AG04450 (cell line): ENCODE measurements at regions not wholly inside any gene's neighbourhood (a gene's known extent, or its start where the extent isn't known, plus 50 kb on each side); places are given as distances from the start of the nearest gene placed in this dataset.

ENCODE experiments used
- CTCF ChIA-PET: fragments of 300-600, 350-600 bp; formaldehyde crosslinking; extraction: SDS; loops from one replicate; lab custom pipeline; 2022; ENCODE audit warnings: antibody characterized with exemption, inconsistent platforms; lab: Charles Lee
- POLR2A ChIA-PET: fragments of 350-600 bp; formaldehyde crosslinking; extraction: SDS; loops from one replicate; lab custom pipeline; 2021; ENCODE audit warnings: antibody characterized with exemption, inconsistent platforms; lab: Yijun Ruan, JAX
- DNase-seq: peaks from one replicate; pipeline ENCODE4 v3.0.0-alpha.2; 2011; ENCODE audit warnings: low read depth, low spot score
- H3K27ac ChIP-seq: one replicate; pipeline ENCODE4 v1.5.1; 2012; ENCODE audit warnings: low read depth, low read length, control low read depth
- H3K27me3 ChIP-seq: one replicate; pipeline ENCODE4 v1.6.0; 2012; ENCODE audit warnings: low read length; ENCODE audit not compliant: control insufficient read depth, insufficient read depth
- H3K4me3 ChIP-seq: 2 replicates; pipeline ENCODE4 v1.5.1; 2011; ENCODE audit warnings: mild to moderate bottlenecking, low read depth, low read length, control low read depth
- H3K9me3 ChIP-seq: 2 replicates; pipeline ENCODE4 v1.5.1; 2012; ENCODE audit warnings: low read length; ENCODE audit not compliant: control insufficient read depth, insufficient read depth
- CTCF ChIP-seq: IDR thresholded peaks from 2 replicates; pipeline ENCODE4 v1.5.1; 2011; ENCODE audit warnings: low read depth, low read length, control low read depth, inconsistent platforms

- H3K27me3 ChIP-seq, result no peaks in the 10 kb centered on the region
- H3K9me3 ChIP-seq, result peaks cover 7% of the 10 kb centered on the region; the same call in 1 of the 2 replicates
- ChIA-PET CTCF (no interaction called here), POLR2A (no interaction called here)
- DNase-seq, result no peak
- no peak overlapping the region for H3K4me3 ChIP-seq
- no peak overlapping the region for H3K27ac ChIP-seq
- TF ChIP-seq CTCF, result no peak
Observed at GRCh38 chr7:81433206-81433605, 336.6 kb downstream of the HGF start.

- CTCF ChIA-PET, result interaction anchor here (0.7 to 1.1 kb wide), 3 partner anchors 27 to 1002 kb away, joined by 3 to 5 read pairs (median 3); no protein-coding TSS in a partner anchor
- TF ChIP-seq CTCF, result no peak
- Histone ChIP-seq H3K4me3 (no peak overlapping the region), H3K9me3 (no peaks in the 10 kb centered on the region), H3K27me3 (no peaks in the 10 kb centered on the region), H3K27ac (no peak overlapping the region)
- DNase-seq, result no peak
- POLR2A ChIA-PET, result no interaction called here
Observed at GRCh38 chr7:81430761-81431160, 339.1 kb downstream of the HGF start.

- Histone ChIP-seq H3K4me3 (no peak overlapping the region), H3K27ac (no peak overlapping the region), H3K27me3 (no peaks in the 10 kb centered on the region), H3K9me3 (no peaks in the 10 kb centered on the region)
- CTCF ChIA-PET, result interaction anchor here (1.0 to 1.1 kb wide), 2 partner anchors 513 to 1002 kb away, joined by 3 to 5 read pairs; no protein-coding TSS in a partner anchor
- DNase-seq, result no peak
- TF ChIP-seq CTCF, result no peak
- POLR2A ChIA-PET, result no interaction called here
Observed at GRCh38 chr7:81430150-81430549, 339.7 kb downstream of the HGF start.

- Histone ChIP-seq H3K27ac (no peak overlapping the region), H3K27me3 (no peaks in the 10 kb centered on the region), H3K4me3 (no peak overlapping the region), H3K9me3 (no peaks in the 10 kb centered on the region)
- DNase-seq, result no peak
- ChIA-PET CTCF (no interaction called here), POLR2A (no interaction called here)
- TF ChIP-seq CTCF, result no peak
Observed at GRCh38 chr7:81427461-81427860, 342.4 kb downstream of the HGF start.

- CTCF ChIA-PET, result no interaction called here
- H3K27ac ChIP-seq, result no peak overlapping the region
- H3K27me3 ChIP-seq, result no peaks in the 10 kb centered on the region
- no peak for DNase-seq
- H3K4me3 ChIP-seq, result no peak overlapping the region
- TF ChIP-seq CTCF, result no peak
- POLR2A ChIA-PET, result no interaction called here
- H3K9me3 ChIP-seq, result no peaks in the 10 kb centered on the region
Observed at GRCh38 chr7:81420526-81421226, 349.2 kb downstream of the HGF start.
